Breast epithelium (tissue), 4 donors: ENCODE measurements at regions not wholly inside any gene's neighbourhood (a gene's known extent, or its start where the extent isn't known, plus 50 kb on each side); places are given as distances from the start of the nearest gene placed in this dataset.

Experiments
- DNase-seq, 2 donors: peaks; one replicate each; pipeline ENCODE4 v3.0.0-alpha.2; 2019; ENCODE audit warnings: low spot score in 2 of 2
- H3K27ac ChIP-seq, 2 donors: fragments of 200-600 bp; sonication (generic) in 1 of 2; one replicate each; pipeline ENCODE4 v1.5.1; 2016 to 2019; ENCODE audit warnings: mild to moderate bottlenecking in 1 of 2
- H3K27me3 ChIP-seq, 2 donors: fragments of 200-600 bp; sonication (generic) in 1 of 2; one replicate each; pipeline versions ENCODE4 v1.5.1 to v1.6.0; 2017 to 2019; ENCODE audit warnings: control low read depth in 1 of 2, mild to moderate bottlenecking in 1 of 2
- H3K36me3 ChIP-seq: fragments of 200-600 bp; one replicate; pipeline ENCODE4 v1.5.1; 2019
- H3K4me1 ChIP-seq, 2 donors: fragments of 200-600 bp; sonication (generic); one replicate each; pipeline ENCODE4 v1.5.1; 2016 to 2019; ENCODE audit warnings: control low read depth in 1 of 2
- H3K4me3 ChIP-seq, 3 donors: fragments of 200-600 bp; sonication (generic); 1 replicate in 2 of 3; 2 replicates in 1 of 3; pipeline ENCODE4 v1.5.1; 2016 to 2019; ENCODE audit warnings: mild to moderate bottlenecking in 3 of 3, moderate library complexity in 2 of 3
- H3K9me3 ChIP-seq, 2 donors: fragments of 200-600 bp; sonication (generic) in 1 of 2; one replicate each; pipeline ENCODE4 v1.5.1; 2016 to 2019; ENCODE audit warnings: control low read depth in 1 of 2
- POLR2A ChIP-seq: fragments of 450-650 bp; IDR thresholded peaks from one replicate; pipeline ENCODE4 v1.6.1; 2016; ENCODE audit warnings: antibody characterized with exemption, mild to moderate bottlenecking, moderate library complexity
- POLR2AphosphoS5 ChIP-seq, 3 donors: sonication (generic); formaldehyde crosslinking; IDR thresholded peaks; one replicate each; pipeline ENCODE4 v1.6.1; 2017; ENCODE audit warnings: antibody characterized with exemption in 3 of 3
- intact Hi-C: fragments of 100-400 bp; cut with DNase I; formaldehyde crosslinking; loops from one replicate; pipeline ENCODE4 v1.15.1; 2023; ENCODE audit warnings: low total_unique reads
- TF ChIP-seq, protein P1 (sequence below), 3 donors: fragments of 450-650 bp; IDR thresholded peaks; one replicate each; pipeline ENCODE4 v1.5.1; 2016 to 2017; ENCODE audit warnings: antibody characterized with exemption in 3 of 3, mild to moderate bottlenecking in 3 of 3, moderate library complexity in 3 of 3

DNA sequence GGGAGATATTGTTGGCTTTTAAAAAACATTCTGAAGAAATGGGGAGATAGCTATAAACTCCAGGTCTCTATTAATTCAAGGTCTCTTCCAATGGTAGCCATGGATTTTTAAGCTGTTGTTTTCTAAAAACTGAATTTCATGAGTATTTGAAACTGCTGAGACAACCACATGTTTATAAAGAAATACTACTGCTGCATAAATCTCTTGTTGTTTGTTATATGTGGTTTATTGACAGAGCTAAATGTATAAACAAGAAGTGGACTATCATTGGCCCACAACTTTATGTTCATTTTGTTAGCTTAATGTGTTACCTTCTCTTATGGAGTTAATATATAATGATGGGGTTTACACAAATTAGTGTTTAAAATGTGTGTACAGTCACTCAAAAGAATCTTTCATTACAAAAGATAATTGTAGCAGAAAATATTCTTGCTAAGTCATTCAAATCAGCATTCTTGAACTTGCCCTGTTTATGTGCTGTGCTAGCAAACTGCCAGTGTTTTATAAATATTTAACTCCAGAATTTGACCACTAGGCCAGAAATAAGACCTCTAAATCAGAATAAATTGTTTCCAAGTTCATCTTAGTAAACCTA is 242.1 kb downstream of the TMX3 start:
- Histone ChIP-seq H3K9me3 (no peaks in the 10 kb centered on the region), H3K4me3 (no peak overlapping the region), H3K27ac (no peak overlapping the region), H3K27me3 (no peaks in the 10 kb centered on the region), H3K36me3 (no peaks in the 10 kb centered on the region), H3K4me1 (no peaks in the 10 kb centered on the region)
- no peak for DNase-seq
- TF ChIP-seq, protein P1, sequence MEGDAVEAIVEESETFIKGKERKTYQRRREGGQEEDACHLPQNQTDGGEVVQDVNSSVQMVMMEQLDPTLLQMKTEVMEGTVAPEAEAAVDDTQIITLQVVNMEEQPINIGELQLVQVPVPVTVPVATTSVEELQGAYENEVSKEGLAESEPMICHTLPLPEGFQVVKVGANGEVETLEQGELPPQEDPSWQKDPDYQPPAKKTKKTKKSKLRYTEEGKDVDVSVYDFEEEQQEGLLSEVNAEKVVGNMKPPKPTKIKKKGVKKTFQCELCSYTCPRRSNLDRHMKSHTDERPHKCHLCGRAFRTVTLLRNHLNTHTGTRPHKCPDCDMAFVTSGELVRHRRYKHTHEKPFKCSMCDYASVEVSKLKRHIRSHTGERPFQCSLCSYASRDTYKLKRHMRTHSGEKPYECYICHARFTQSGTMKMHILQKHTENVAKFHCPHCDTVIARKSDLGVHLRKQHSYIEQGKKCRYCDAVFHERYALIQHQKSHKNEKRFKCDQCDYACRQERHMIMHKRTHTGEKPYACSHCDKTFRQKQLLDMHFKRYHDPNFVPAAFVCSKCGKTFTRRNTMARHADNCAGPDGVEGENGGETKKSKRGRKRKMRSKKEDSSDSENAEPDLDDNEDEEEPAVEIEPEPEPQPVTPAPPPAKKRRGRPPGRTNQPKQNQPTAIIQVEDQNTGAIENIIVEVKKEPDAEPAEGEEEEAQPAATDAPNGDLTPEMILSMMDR (IDR thresholded peaks at IDR 0.05): no peak
- no peak for TF ChIP-seq POLR2AphosphoS5 (IDR thresholded peaks at IDR 0.05)
- no peak for TF ChIP-seq POLR2A
- intact Hi-C loops: no loop called here

DNA sequence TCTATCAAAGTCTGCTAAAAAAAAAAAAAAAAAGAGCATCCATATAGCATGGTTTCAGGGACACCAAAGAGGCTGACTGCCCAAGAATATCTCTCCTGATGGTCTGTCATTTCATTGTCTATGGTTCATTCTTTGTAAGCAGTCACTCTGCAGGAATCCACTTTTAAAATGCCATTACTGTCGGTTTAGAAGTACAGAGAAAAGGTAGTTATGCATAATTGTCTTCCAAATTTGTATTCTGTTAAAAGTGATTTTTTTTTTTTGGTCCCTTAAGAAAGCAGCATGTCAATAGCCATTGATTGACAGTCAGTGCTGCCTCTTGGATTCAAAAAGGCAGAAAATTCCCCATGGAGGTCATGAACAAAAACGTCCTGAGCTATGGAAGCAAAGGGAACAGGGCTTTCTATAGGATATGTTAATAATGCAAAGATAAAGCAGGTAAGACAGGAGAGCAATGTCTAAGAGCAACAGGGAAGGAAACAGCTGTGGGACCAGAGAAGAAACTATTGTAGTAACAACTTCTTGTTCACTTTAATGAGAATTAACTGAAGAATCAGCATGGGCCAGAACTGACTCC is 245.8 kb downstream of the TMX3 start:
- intact Hi-C loops: no loop called here
- no peak for DNase-seq
- no peaks in the 10 kb centered on the region for H3K36me3 ChIP-seq

DNA sequence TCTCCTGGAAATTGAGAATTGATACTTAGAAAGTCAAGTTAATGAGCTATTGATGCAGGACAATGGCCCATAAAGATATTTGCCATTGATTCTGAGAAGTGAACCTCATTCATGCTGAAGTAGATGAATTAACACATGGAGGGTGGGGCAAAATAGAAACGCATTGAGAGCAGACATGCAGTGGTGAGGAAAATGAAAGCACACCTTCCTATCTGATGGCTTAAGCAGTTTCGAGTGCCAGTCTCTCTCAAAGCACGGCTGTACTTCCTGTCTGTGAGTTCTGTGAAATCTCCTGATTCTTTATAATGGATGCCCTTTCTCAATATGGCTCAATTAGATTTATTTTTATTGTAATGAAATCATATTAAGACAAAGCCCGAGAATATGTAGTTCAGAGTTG is 247.0 kb downstream of the TMX3 start:
- no peak for DNase-seq
- no peaks in the 10 kb centered on the region for H3K4me1 ChIP-seq
- H3K36me3 ChIP-seq: no peaks in the 10 kb centered on the region
- no peak overlapping the region for H3K4me3 ChIP-seq
- H3K9me3 ChIP-seq: no peaks in the 10 kb centered on the region
- no peaks in the 10 kb centered on the region for H3K27me3 ChIP-seq
- intact Hi-C loops: no loop called here
- no peak overlapping the region for H3K27ac ChIP-seq
- TF ChIP-seq POLR2AphosphoS5 (IDR thresholded peaks at IDR 0.05) (no peak), POLR2A (no peak)
- TF ChIP-seq, protein P1 (IDR thresholded peaks at IDR 0.05): no peak

More for the DNA sequence above, 245.8 kb downstream of the TMX3 start:
- H3K4me1 ChIP-seq: no peaks in the 10 kb centered on the region
- H3K9me3 ChIP-seq: no peaks in the 10 kb centered on the region
- no peak for TF ChIP-seq POLR2A
- TF ChIP-seq, protein P1 (IDR thresholded peaks at IDR 0.05): no peak
- TF ChIP-seq POLR2AphosphoS5 (IDR thresholded peaks at IDR 0.05): no peak
- no peaks in the 10 kb centered on the region for H3K27me3 ChIP-seq
- H3K4me3 ChIP-seq: no peak overlapping the region
- no peak overlapping the region for H3K27ac ChIP-seq

DNA sequence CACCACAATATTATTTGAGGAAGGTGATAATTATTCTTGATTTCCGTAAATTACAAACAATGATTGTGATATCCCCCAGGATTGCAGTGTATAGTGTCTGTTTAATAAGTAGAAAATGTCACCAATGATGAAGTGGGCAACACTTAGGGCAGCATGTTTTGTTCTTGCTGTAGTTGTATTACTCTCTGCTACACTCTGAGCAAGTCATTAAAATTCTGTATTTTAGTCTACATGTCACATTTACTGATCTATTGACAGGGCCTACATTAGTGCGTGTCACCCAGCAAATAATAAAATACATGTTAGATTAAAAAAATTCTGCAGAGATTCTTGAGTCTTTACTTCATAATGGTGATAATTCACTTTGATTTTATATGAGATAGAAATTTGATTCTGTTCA is 247.6 kb downstream of the TMX3 start:
- no peak for TF ChIP-seq POLR2AphosphoS5 (IDR thresholded peaks at IDR 0.05)
- TF ChIP-seq, protein P1 (IDR thresholded peaks at IDR 0.05): no peak
- no peak for TF ChIP-seq POLR2A
- intact Hi-C loops: no loop called here
- DNase-seq: no peak
- no peaks in the 10 kb centered on the region for H3K27me3 ChIP-seq
- no peaks in the 10 kb centered on the region for H3K36me3 ChIP-seq
- no peaks in the 10 kb centered on the region for H3K9me3 ChIP-seq
- no peak overlapping the region for H3K27ac ChIP-seq
- H3K4me1 ChIP-seq: no peaks in the 10 kb centered on the region
- H3K4me3 ChIP-seq: no peak overlapping the region

DNA sequence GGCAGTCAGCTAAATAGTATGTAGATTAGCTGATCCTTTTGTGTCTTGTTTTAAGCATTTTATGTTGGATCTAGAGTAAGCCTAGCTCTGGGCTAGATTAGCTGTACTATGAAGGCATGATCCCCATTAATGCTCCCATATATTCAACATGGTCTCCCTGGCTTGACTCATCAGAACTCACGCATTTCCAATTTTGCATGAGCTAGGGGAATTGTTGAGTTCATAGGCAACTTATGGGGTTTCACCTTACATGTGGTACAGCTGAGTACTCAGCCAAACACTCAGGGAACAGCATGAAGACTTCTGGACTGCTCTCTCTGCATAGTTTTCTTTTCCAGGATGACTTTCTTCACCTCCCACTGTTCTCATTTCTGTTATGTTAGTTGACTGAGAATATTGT is 248.2 kb downstream of the TMX3 start:
- Histone ChIP-seq H3K27ac (no peak overlapping the region), H3K27me3 (no peaks in the 10 kb centered on the region), H3K4me3 (no peak overlapping the region), H3K4me1 (no peaks in the 10 kb centered on the region), H3K9me3 (no peaks in the 10 kb centered on the region), H3K36me3 (no peaks in the 10 kb centered on the region)
- DNase-seq: no peak
- intact Hi-C loops: no loop called here
- TF ChIP-seq POLR2AphosphoS5 (IDR thresholded peaks at IDR 0.05): no peak
